Activated naive CD8-positive, alpha-beta T cell treated with anti-CD3 and anti-CD28 coated beads, Interleukin-2, amount 10 ng/mL, durations not matched to agents 7 days and 5 days (primary cell): ENCODE measurements at regions not wholly inside any gene's neighbourhood (a gene's known extent, or its start where the extent isn't known, plus 50 kb on each side); places are given as distances from the start of the nearest gene placed in this dataset.

Experiments used
- ATAC-seq: fragments of 150-1000 bp; cut with Tn5 transposase; one replicate; pipeline ENCODE4 v1.10.0; 2021; ENCODE audit warnings: low read depth, moderate library complexity
- POLR2A ChIA-PET: fragments of 350-600 bp; sonication (Branson Sonifier 250); formaldehyde crosslinking; loops from one replicate; lab custom pipeline; 2021; ENCODE audit warnings: antibody characterized with exemption; lab: Charles Lee
- DNase-seq: peaks from one replicate; pipeline ENCODE4 v3.0.0; 2021
- H3K27ac Mint-ChIP-seq: one replicate; pipeline ENCODE4 v1.8.0; 2022; ENCODE audit warnings: mild to moderate bottlenecking, mixed read lengths
- H3K27me3 Mint-ChIP-seq: one replicate; pipeline ENCODE4 v1.8.0; 2022; ENCODE audit warnings: mild to moderate bottlenecking, moderate library complexity, mixed read lengths
- H3K36me3 Mint-ChIP-seq: one replicate; pipeline ENCODE4 v1.8.0; 2021; ENCODE audit warnings: mild to moderate bottlenecking, mixed read lengths
- H3K4me1 Mint-ChIP-seq: one replicate; pipeline ENCODE4 v1.8.0; 2021; ENCODE audit warnings: mixed read lengths
- H3K4me3 Mint-ChIP-seq: one replicate; pipeline ENCODE4 v1.8.0; 2022; ENCODE audit warnings: mild to moderate bottlenecking, moderate library complexity, mixed read lengths
- H3K9me3 Mint-ChIP-seq: one replicate; pipeline ENCODE4 v1.8.0; 2021; ENCODE audit warnings: mixed read lengths

GRCh38 chr18:78639006-78639950 is 340.3 kb upstream of the SALL3 start:
- H3K27me3 Mint-ChIP-seq: peaks cover 2% of the 10 kb centered on the region
- ATAC-seq (no peak), DNase-seq (no peak)
- peaks cover 16% of the 10 kb centered on the region for H3K9me3 Mint-ChIP-seq
- no peak overlapping the region for H3K27ac Mint-ChIP-seq
- H3K4me3 Mint-ChIP-seq: no peak overlapping the region
- POLR2A ChIA-PET: no interaction called here
- peaks cover 5% of the 10 kb centered on the region for H3K36me3 Mint-ChIP-seq
- H3K4me1 Mint-ChIP-seq: peaks cover 2% of the 10 kb centered on the region

DNA sequence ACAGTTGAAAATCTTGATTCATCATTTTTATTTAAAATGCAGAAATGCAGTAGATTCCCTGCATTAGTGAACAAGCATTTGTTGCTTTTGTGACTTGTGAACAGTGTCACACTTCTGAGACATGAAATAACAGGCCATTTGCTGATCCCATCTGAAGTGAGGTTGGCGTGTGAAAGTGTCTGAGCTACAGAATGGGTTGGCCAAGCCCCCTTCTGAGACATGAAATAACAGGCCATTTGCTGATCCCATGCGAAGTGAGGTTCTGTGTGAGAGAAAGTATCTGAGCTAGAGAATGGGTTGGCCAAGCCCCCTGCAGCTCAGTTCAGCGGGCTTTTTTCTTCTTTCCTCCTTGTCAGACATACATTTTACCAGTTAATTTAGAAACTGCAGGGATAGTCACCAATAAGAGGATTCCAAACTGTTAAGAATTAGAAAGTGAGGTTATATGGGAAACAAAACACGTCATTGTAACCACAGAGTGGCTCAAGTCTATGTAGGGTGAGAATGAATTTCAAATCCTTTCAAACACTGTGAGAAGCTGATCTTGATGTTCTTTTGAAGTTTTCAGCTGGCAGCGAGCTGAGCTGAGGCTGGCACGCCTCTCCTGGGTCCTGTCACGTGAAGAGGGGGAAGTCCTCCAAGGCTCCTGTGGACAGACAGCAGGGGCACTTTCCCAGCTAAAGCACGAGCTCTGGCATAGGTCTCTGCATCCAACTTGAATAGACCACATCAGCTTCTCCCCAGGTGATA is 339.2 kb upstream of the SALL3 start:
- Mint-ChIP-seq H3K27ac (no peak overlapping the region), H3K9me3 (peaks cover 14% of the 10 kb centered on the region), H3K36me3 (peaks cover 3% of the 10 kb centered on the region), H3K4me1 (peaks cover 2% of the 10 kb centered on the region), H3K27me3 (peaks cover 2% of the 10 kb centered on the region), H3K4me3 (no peak overlapping the region)
- DNase-seq (no peak), ATAC-seq (no peak)
- POLR2A ChIA-PET: no interaction called here

DNA sequence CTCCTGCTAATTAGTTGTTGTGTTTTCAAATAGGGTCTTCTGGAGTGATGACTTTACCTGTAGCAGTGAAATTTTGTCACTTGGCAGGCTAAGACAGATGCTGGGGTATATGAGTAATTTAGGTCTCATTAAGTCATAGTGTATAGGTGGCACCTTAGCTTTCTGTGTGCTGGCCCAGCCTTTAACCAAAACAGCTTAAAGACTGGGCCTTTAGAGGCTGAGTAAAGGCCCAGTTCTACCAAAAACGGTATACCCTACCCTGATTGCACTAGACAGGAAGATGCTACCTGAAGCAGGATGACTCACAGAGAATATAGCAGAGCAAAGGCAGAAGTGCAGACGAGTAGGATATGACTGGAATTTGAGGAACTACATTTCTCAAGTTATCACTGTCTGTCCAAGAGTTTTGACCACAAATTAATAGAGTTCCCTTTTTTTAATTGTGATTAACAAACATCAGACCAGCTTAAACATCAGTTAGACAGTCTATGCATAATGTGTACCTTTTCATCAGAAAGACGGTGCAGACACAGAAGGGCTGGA is 337.9 kb upstream of the SALL3 start:
- Mint-ChIP-seq H3K9me3 (peaks cover under 1% of the 10 kb centered on the region), H3K27ac (no peak overlapping the region), H3K4me3 (no peak overlapping the region), H3K27me3 (peaks cover 2% of the 10 kb centered on the region), H3K4me1 (peaks cover 2% of the 10 kb centered on the region), H3K36me3 (no peaks in the 10 kb centered on the region)
- DNase-seq (no peak), ATAC-seq (no peak)
- POLR2A ChIA-PET: no interaction called here

- H3K27ac Mint-ChIP-seq: no peak overlapping the region
- POLR2A ChIA-PET: no interaction called here
- no peak overlapping the region for H3K4me3 Mint-ChIP-seq
- H3K4me1 Mint-ChIP-seq: peaks cover 2% of the 10 kb centered on the region
- H3K27me3 Mint-ChIP-seq: peaks cover 2% of the 10 kb centered on the region
- no peaks in the 10 kb centered on the region for H3K36me3 Mint-ChIP-seq
- no peak for ATAC-seq
- no peaks in the 10 kb centered on the region for H3K9me3 Mint-ChIP-seq
- DNase-seq: no peak
Measured at GRCh38 chr18:78642296-78642951, 337.2 kb upstream of the SALL3 start.

GRCh38 chr18:78643004-78643403 is 336.6 kb upstream of the SALL3 start:
- H3K27ac Mint-ChIP-seq: no peak overlapping the region
- DNase-seq (no peak), ATAC-seq (peak; percentile 50)
- no peaks in the 10 kb centered on the region for H3K36me3 Mint-ChIP-seq
- peaks cover 2% of the 10 kb centered on the region for H3K27me3 Mint-ChIP-seq
- peaks cover 2% of the 10 kb centered on the region for H3K4me1 Mint-ChIP-seq
- H3K9me3 Mint-ChIP-seq: no peaks in the 10 kb centered on the region
- no peak overlapping the region for H3K4me3 Mint-ChIP-seq
- POLR2A ChIA-PET: no interaction called here

DNA sequence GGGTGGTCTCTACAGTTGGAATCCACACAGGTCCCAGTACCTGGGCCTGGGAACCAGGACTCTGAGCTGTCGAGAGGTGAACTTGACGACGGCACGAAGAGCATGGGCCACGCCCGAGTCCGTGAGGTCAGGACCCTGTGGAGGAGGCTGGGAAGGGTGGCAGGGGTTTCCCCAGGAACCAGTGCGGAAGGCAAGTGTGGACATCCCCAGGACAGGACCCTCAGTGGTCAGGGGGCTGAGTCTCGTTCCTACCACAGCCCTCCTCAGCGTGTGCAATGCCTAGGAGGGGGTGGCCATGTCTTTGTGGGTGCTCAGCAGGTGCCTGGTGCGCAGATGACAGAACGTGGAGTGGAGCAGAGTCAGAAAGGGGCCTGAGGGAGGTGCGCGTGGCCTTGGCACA is 335.6 kb upstream of the SALL3 start:
- no peak for DNase-seq
- H3K36me3 Mint-ChIP-seq: no peaks in the 10 kb centered on the region
- no peak for ATAC-seq
- no peaks in the 10 kb centered on the region for H3K9me3 Mint-ChIP-seq
- POLR2A ChIA-PET: no interaction called here
- no peak overlapping the region for H3K27ac Mint-ChIP-seq
- peaks cover 2% of the 10 kb centered on the region for H3K27me3 Mint-ChIP-seq
- no peak overlapping the region for H3K4me3 Mint-ChIP-seq
- peaks cover 2% of the 10 kb centered on the region for H3K4me1 Mint-ChIP-seq

GRCh38 chr18:78645216-78645615 is 334.4 kb upstream of the SALL3 start:
- Mint-ChIP-seq H3K9me3 (no peaks in the 10 kb centered on the region), H3K4me3 (no peak overlapping the region), H3K27me3 (peaks cover 2% of the 10 kb centered on the region), H3K4me1 (peaks cover 2% of the 10 kb centered on the region), H3K27ac (no peak overlapping the region), H3K36me3 (no peaks in the 10 kb centered on the region)
- POLR2A ChIA-PET: no interaction called here
- ATAC-seq: no peak
- DNase-seq: no peak

GRCh38 chr18:78647018-78647417 is 332.6 kb upstream of the SALL3 start:
- POLR2A ChIA-PET: no interaction called here
- no peak overlapping the region for H3K4me3 Mint-ChIP-seq
- no peak for ATAC-seq

DNA sequence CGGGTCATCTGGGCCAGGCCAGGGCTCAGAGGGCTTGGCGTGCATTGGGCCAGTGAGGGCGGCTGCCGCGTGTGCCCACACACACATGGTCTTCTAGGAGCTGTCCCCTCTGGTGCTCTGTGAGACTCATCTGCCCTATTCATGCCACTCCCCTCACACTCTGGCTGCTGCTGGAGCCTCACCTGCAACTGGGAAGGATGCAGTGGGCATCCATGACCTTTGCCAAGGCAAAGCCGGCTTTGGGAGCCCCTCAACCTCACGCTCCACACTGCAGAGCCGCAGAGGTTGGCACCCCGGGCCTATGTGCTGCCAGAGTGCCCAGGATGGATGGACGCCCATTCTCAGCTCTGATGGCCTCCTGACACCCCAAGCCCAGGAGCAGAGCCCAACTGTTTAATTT is 330.2 kb upstream of the SALL3 start:
- Mint-ChIP-seq H3K27me3 (no peaks in the 10 kb centered on the region), H3K9me3 (peaks cover 1% of the 10 kb centered on the region), H3K4me3 (no peak overlapping the region), H3K27ac (no peak overlapping the region), H3K36me3 (no peaks in the 10 kb centered on the region), H3K4me1 (no peaks in the 10 kb centered on the region)
- DNase-seq (no peak), ATAC-seq (no peak)
- POLR2A ChIA-PET: no interaction called here

More at GRCh38 chr18:78647018-78647417, 332.6 kb upstream of the SALL3 start:
- Mint-ChIP-seq H3K27ac (no peak overlapping the region), H3K4me1 (peaks cover 2% of the 10 kb centered on the region), H3K27me3 (no peaks in the 10 kb centered on the region), H3K9me3 (no peaks in the 10 kb centered on the region), H3K36me3 (no peaks in the 10 kb centered on the region)
- DNase-seq: no peak

DNA sequence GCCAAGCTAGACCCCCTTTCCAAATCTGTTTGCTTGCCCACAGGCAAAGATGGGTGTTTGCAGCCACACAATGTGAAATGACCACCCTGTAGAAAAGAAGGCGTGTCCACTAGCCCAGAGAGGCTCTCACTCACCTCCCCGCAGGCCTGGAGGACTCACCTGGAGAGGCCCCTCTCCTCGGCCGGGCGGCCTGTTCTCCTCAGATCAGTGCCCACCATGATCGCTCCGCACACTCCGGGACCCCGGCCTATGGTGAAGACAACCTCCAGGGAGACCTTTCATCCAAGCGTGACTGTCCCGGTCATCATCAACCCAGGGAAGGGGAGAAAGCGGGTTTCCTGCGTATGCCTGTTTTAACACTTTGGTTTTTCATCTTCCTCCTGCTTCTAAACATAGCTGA is 328.7 kb upstream of the SALL3 start:
- Mint-ChIP-seq H3K4me1 (no peaks in the 10 kb centered on the region), H3K36me3 (no peaks in the 10 kb centered on the region), H3K9me3 (peaks cover 1% of the 10 kb centered on the region), H3K27me3 (no peaks in the 10 kb centered on the region), H3K4me3 (no peak overlapping the region), H3K27ac (no peak overlapping the region)
- DNase-seq (no peak), ATAC-seq (no peak)
- POLR2A ChIA-PET: no interaction called here

- ATAC-seq (no peak), DNase-seq (no peak)
- Mint-ChIP-seq H3K27ac (no peak overlapping the region), H3K9me3 (peaks cover 1% of the 10 kb centered on the region), H3K36me3 (no peaks in the 10 kb centered on the region), H3K4me3 (no peak overlapping the region), H3K4me1 (no peaks in the 10 kb centered on the region), H3K27me3 (no peaks in the 10 kb centered on the region)
- POLR2A ChIA-PET: no interaction called here
Measured at GRCh38 chr18:78652001-78652545, 327.5 kb upstream of the SALL3 start.

DNA sequence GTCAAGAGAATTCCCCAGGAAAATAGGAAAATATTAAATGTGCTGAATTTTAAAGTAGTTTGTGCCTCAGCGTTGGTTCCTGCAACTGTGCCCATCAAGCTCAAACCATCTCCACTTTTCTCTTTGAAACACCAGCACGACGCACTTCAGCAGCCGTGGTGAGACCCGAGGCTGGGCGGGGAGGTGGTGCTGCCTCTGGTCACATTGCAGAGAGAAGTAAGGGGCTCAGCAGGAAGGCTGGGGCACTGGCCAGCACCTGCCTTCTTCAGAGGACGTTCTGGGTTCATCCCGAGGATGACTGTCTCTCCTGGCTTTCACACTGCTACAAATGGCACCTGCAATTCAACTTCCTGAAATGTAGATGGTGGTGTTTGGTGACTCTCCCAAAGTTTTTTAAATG is 323.7 kb upstream of the SALL3 start:
- Mint-ChIP-seq H3K27ac (no peak overlapping the region), H3K4me1 (no peaks in the 10 kb centered on the region), H3K36me3 (no peaks in the 10 kb centered on the region), H3K27me3 (no peaks in the 10 kb centered on the region), H3K4me3 (no peak overlapping the region), H3K9me3 (peaks cover 1% of the 10 kb centered on the region)
- DNase-seq: no peak
- POLR2A ChIA-PET: no interaction called here
- no peak for ATAC-seq

- Mint-ChIP-seq H3K4me1 (no peaks in the 10 kb centered on the region), H3K9me3 (peaks cover 1% of the 10 kb centered on the region), H3K4me3 (no peak overlapping the region), H3K36me3 (no peaks in the 10 kb centered on the region), H3K27ac (no peak overlapping the region), H3K27me3 (no peaks in the 10 kb centered on the region)
- no peak for DNase-seq
- no peak for ATAC-seq
- POLR2A ChIA-PET: no interaction called here
Measured at GRCh38 chr18:78656346-78656925, 323.2 kb upstream of the SALL3 start.
